ENCODE measurements at regions not wholly inside any gene's neighbourhood (a gene's known extent, or its start where the extent isn't known, plus 50 kb on each side); places are given as distances from the start of the nearest gene placed in this dataset.

- Histone ChIP-seq H3K9me2 (replicated peaks; ENCODE audit: insufficient read depth, low read length) (no peaks in the 10 kb centered on the region), H3K27me3 (replicated peaks; ENCODE audit: insufficient read depth, low read length) (peaks cover 15% of the 10 kb centered on the region), H3K27ac (ENCODE audit: low read length) (no peak overlapping the region), H3K4me3 (ENCODE audit: low read length) (no peak overlapping the region), H3K79me2 (ENCODE audit: low read length) (no peaks in the 10 kb centered on the region), H3K9me3 (replicated peaks; ENCODE audit: insufficient read depth, low read length) (no peaks in the 10 kb centered on the region), H3K36me3 (replicated peaks; ENCODE audit: insufficient read depth, low read length) (no peaks in the 10 kb centered on the region), H3K4me1 (ENCODE audit: low read length) (peaks cover 21% of the 10 kb centered on the region), H3K4me2 (ENCODE audit: low read depth, low read length) (no peak overlapping the region), H2AFZ (ENCODE audit: low read length) (no peak overlapping the region), H4K20me1 (ENCODE audit: insufficient read depth, low read length) (no peaks in the 10 kb centered on the region), H3F3A (ENCODE audit: insufficient read depth, low read length) (peaks cover 13% of the 10 kb centered on the region), H3K9ac (ENCODE audit: low read length) (no peak overlapping the region)
- no peak for TF ChIP-seq CTCF (IDR thresholded peaks at IDR 0.05; ENCODE audit: low read length)
- TF ChIP-seq EZH2 (optimal IDR thresholded peaks at IDR 0.05; ENCODE audit: low read depth, low read length) = no peak
- TF ChIP-seq EZH2phosphoT487 (IDR thresholded peaks at IDR 0.05; ENCODE audit: low read length) = no peak
- DNase-seq = no peak
Observed at GRCh38 chr2:235274023-235274422, 219.8 kb upstream of the AGAP1 start.

- no peaks in the 10 kb centered on the region for H3K9me3 ChIP-seq (replicated peaks; ENCODE audit: insufficient read depth, low read length)
- H3K4me1 ChIP-seq (ENCODE audit: low read length) = no peaks in the 10 kb centered on the region
- H3K36me3 ChIP-seq (replicated peaks; ENCODE audit: insufficient read depth, low read length) = no peaks in the 10 kb centered on the region
- TF ChIP-seq EZH2 (optimal IDR thresholded peaks at IDR 0.05; ENCODE audit: low read depth, low read length) (no peak), CTCF (IDR thresholded peaks at IDR 0.05; ENCODE audit: low read length) (no peak), EZH2phosphoT487 (IDR thresholded peaks at IDR 0.05; ENCODE audit: low read length) (no peak)
- H3K79me2 ChIP-seq (ENCODE audit: low read length) = no peaks in the 10 kb centered on the region
- no peak for DNase-seq
- no peak overlapping the region for H2AFZ ChIP-seq (ENCODE audit: low read length)
- no peak overlapping the region for H3K4me2 ChIP-seq (ENCODE audit: low read depth, low read length)
- no peaks in the 10 kb centered on the region for H3K9me2 ChIP-seq (replicated peaks; ENCODE audit: insufficient read depth, low read length)
- no peak overlapping the region for H3K9ac ChIP-seq (ENCODE audit: low read length)
- H4K20me1 ChIP-seq (ENCODE audit: insufficient read depth, low read length) = no peaks in the 10 kb centered on the region
- peaks cover 6% of the 10 kb centered on the region; the same call in 1 of the 2 replicates for H3K27me3 ChIP-seq (replicated peaks; ENCODE audit: insufficient read depth, low read length)
- no peak overlapping the region for H3K27ac ChIP-seq (ENCODE audit: low read length)
- no peaks in the 10 kb centered on the region for H3F3A ChIP-seq (ENCODE audit: insufficient read depth, low read length)
- no peak overlapping the region for H3K4me3 ChIP-seq (ENCODE audit: low read length)
Observed at GRCh38 chr2:235277485-235277884, 216.4 kb upstream of the AGAP1 start.

- H3K27ac ChIP-seq (ENCODE audit: low read length) = no peak overlapping the region
- no peaks in the 10 kb centered on the region for H3K79me2 ChIP-seq (ENCODE audit: low read length)
- no peak overlapping the region for H3K4me3 ChIP-seq (ENCODE audit: low read length)
- no peak overlapping the region for H2AFZ ChIP-seq (ENCODE audit: low read length)
- DNase-seq = no peak
- H3K4me1 ChIP-seq (ENCODE audit: low read length) = no peaks in the 10 kb centered on the region
- no peaks in the 10 kb centered on the region for H4K20me1 ChIP-seq (ENCODE audit: insufficient read depth, low read length)
- no peak overlapping the region for H3K4me2 ChIP-seq (ENCODE audit: low read depth, low read length)
- H3K36me3 ChIP-seq (replicated peaks; ENCODE audit: insufficient read depth, low read length) = no peaks in the 10 kb centered on the region
- H3K9me3 ChIP-seq (replicated peaks; ENCODE audit: insufficient read depth, low read length) = no peaks in the 10 kb centered on the region
- peaks cover 6% of the 10 kb centered on the region; the same call in 1 of the 2 replicates for H3K27me3 ChIP-seq (replicated peaks; ENCODE audit: insufficient read depth, low read length)
- no peaks in the 10 kb centered on the region for H3F3A ChIP-seq (ENCODE audit: insufficient read depth, low read length)
- no peaks in the 10 kb centered on the region for H3K9me2 ChIP-seq (replicated peaks; ENCODE audit: insufficient read depth, low read length)
- H3K9ac ChIP-seq (ENCODE audit: low read length) = no peak overlapping the region
- TF ChIP-seq EZH2 (optimal IDR thresholded peaks at IDR 0.05; ENCODE audit: low read depth, low read length) (no peak), CTCF (IDR thresholded peaks at IDR 0.05; ENCODE audit: low read length) (no peak), EZH2phosphoT487 (IDR thresholded peaks at IDR 0.05; ENCODE audit: low read length) (no peak)
Observed at GRCh38 chr2:235278771-235279355, 215.0 kb upstream of the AGAP1 start.

All from MM.1S (cell line).